ENCODE measurements at regions not wholly inside any gene's neighbourhood (a gene's known extent, or its start where the extent isn't known, plus 50 kb on each side); places are given as distances from the start of the nearest gene placed in this dataset.

DNA sequence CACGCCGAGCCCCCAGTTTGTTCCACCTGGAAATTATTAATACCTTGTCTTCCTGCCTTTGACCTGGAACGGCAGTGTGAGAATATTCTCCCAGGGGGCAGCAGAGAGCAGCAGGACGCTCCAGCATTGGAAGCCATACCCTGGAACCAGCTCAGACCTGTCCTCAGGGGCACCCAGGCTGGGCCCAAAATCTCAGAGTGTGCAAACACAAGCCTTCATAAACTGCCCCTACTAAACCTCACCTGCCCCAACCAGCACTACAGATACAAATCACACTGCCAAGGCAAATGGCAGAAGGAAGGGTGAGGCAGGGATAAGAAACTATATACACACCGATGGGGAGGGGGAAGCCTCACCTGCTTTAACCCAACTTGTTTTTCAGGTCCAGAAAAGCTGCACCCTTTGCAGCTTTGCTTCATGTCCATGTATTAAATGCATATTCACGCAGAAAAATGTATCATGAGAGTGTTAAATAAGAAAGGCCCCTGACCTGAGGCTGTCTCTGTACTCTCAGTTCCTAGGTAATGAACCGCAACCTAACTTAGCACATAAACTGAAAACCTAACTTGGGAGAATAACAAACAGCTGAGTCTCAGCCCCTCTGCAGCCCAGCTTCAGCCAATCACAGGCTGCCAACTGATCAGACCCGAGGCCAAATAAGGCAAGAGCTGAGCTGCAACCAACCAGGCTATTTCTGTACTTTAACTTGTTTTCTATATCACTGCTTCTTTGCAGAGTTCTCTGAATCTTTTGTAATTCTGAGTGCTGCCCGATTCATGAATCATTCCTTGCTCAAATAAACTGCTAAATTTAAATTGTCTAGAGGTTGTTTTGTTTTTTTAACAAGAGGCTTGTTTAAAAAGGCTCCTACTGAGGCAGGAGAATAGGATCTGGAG is 130.1 kb downstream of the SPTSSA start:
- TF ChIP-seq, protein P1, sequence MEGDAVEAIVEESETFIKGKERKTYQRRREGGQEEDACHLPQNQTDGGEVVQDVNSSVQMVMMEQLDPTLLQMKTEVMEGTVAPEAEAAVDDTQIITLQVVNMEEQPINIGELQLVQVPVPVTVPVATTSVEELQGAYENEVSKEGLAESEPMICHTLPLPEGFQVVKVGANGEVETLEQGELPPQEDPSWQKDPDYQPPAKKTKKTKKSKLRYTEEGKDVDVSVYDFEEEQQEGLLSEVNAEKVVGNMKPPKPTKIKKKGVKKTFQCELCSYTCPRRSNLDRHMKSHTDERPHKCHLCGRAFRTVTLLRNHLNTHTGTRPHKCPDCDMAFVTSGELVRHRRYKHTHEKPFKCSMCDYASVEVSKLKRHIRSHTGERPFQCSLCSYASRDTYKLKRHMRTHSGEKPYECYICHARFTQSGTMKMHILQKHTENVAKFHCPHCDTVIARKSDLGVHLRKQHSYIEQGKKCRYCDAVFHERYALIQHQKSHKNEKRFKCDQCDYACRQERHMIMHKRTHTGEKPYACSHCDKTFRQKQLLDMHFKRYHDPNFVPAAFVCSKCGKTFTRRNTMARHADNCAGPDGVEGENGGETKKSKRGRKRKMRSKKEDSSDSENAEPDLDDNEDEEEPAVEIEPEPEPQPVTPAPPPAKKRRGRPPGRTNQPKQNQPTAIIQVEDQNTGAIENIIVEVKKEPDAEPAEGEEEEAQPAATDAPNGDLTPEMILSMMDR (IDR thresholded peaks at IDR 0.05), result peak; percentile 15 to 68 (median 48)
- TF ChIP-seq POLR2A (IDR thresholded peaks at IDR 0.05), result no peak
- TF ChIP-seq EP300 (IDR thresholded peaks at IDR 0.05), result no peak
